ENCODE measurements at regions not wholly inside any gene's neighbourhood (a gene's known extent, or its start where the extent isn't known, plus 50 kb on each side); places are given as distances from the start of the nearest gene placed in this dataset.
"Not testable (repeated sequence)": the region's sequence is repeated elsewhere in the genome, so short reads cannot be mapped to it uniquely, and the experiment has no call there.

DNA sequence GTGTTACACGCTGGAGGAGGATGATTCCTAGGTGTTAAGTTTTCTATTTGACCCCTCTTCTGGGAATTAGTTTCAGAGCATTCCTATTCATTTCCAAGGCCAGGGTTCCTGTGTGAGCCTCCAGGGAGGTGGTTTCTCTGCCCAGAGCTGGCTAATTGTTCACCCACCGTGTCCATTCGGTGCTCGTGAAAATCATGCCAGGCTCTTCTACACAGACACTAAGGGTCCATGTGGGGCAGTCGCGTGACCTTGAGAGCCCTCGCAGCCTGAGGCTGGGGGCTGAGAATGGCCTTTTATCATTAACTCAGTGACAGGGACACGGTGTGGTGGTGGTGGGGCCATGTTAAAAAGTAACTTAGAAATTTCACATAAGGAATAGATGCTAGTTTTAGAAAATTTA, 83.7 kb downstream of the EMX2 start:
- Histone ChIP-seq H3K27me3 (ENCODE audit: insufficient read depth, low read length) (no peaks in the 10 kb centered on the region), H3K36me3 (ENCODE audit: insufficient read depth, low read length) (no peaks in the 10 kb centered on the region), H3K4me1 (ENCODE audit: insufficient read depth, low read length) (no peaks in the 10 kb centered on the region), H3K79me2 (ENCODE audit: insufficient read depth, low read length) (no peaks in the 10 kb centered on the region), H4K20me1 (ENCODE audit: insufficient read depth, low read length) (no peaks in the 10 kb centered on the region), H3K4me3 (ENCODE audit: insufficient read depth, low read length) (no peak overlapping the region), H3K4me2 (ENCODE audit: insufficient read depth, low read length) (no peak overlapping the region), H3K27ac (ENCODE audit: low read depth, low read length) (no peak overlapping the region), H2AFZ (ENCODE audit: low read length) (no peak overlapping the region), H3K9me3 (ENCODE audit: low read depth, low read length) (no peaks in the 10 kb centered on the region)
- DNase-seq (ENCODE audit: insufficient read length, low spot score, missing footprints), result no peak
- TF ChIP-seq, protein P1, sequence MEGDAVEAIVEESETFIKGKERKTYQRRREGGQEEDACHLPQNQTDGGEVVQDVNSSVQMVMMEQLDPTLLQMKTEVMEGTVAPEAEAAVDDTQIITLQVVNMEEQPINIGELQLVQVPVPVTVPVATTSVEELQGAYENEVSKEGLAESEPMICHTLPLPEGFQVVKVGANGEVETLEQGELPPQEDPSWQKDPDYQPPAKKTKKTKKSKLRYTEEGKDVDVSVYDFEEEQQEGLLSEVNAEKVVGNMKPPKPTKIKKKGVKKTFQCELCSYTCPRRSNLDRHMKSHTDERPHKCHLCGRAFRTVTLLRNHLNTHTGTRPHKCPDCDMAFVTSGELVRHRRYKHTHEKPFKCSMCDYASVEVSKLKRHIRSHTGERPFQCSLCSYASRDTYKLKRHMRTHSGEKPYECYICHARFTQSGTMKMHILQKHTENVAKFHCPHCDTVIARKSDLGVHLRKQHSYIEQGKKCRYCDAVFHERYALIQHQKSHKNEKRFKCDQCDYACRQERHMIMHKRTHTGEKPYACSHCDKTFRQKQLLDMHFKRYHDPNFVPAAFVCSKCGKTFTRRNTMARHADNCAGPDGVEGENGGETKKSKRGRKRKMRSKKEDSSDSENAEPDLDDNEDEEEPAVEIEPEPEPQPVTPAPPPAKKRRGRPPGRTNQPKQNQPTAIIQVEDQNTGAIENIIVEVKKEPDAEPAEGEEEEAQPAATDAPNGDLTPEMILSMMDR (IDR thresholded peaks at IDR 0.05; ENCODE audit: extremely low read depth, low read depth, low read length), result no peak

DNA sequence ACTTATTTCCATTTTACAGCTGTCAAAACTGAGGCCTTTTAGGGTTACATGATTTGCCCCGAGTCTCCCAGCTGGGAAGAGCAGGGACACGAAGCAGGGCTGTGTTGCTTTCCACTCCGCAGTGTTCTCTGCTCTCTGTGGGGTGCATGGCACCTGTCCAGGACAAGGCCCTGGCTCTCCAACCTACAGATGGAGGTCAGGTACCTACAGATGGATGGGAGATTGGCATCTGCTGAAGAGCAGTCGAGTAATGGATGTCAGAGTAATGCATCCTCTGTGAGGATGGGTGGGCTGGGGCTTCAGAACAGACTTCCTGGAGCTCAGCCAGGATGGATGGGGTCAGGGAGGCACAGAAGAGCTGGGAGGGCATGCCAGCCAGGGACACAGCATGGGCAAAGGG, 85.0 kb downstream of the EMX2 start:
- H3K4me2 ChIP-seq (ENCODE audit: insufficient read depth, low read length), result no peak overlapping the region
- TF ChIP-seq, protein P1 (IDR thresholded peaks at IDR 0.05; ENCODE audit: extremely low read depth, low read depth, low read length), result no peak
- no peak for DNase-seq (ENCODE audit: insufficient read length, low spot score, missing footprints)

DNA sequence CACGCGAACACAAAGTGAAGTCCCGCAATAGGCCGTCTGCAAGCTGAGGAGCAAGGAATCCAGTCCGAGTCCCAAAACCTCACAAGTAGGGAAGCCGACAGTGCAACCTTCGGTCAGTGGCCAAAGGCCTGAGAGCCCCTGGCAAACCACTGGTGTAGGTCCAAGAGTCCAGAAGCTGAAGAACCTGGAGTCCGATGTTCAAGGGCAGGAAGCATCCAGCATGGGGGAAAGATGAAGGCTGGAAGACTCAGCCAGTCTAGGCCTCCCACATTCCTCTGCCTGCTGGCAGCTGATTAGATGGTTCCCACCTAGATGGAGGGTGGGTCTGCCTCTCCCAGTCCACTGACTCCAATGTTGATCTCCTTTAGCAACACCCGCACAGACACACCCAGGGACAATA, 87.2 kb downstream of the EMX2 start:
- H3K4me2 ChIP-seq (ENCODE audit: insufficient read depth, low read length); H4K20me1 ChIP-seq (ENCODE audit: insufficient read depth, low read length); H3K9me3 ChIP-seq (ENCODE audit: low read depth, low read length); H2AFZ ChIP-seq (ENCODE audit: low read length); H3K4me3 ChIP-seq (ENCODE audit: insufficient read depth, low read length); DNase-seq (ENCODE audit: insufficient read length, low spot score, missing footprints); H3K4me1 ChIP-seq (ENCODE audit: insufficient read depth, low read length); H3K27me3 ChIP-seq (ENCODE audit: insufficient read depth, low read length); H3K79me2 ChIP-seq (ENCODE audit: insufficient read depth, low read length); H3K27ac ChIP-seq (ENCODE audit: low read depth, low read length); H3K36me3 ChIP-seq (ENCODE audit: insufficient read depth, low read length): not testable (repeated sequence)

More for the DNA sequence above, 85.0 kb downstream of the EMX2 start:
- no peaks in the 10 kb centered on the region for H3K79me2 ChIP-seq (ENCODE audit: insufficient read depth, low read length)
- no peaks in the 10 kb centered on the region for H3K4me1 ChIP-seq (ENCODE audit: insufficient read depth, low read length)
- no peaks in the 10 kb centered on the region for H3K27me3 ChIP-seq (ENCODE audit: insufficient read depth, low read length)
- no peaks in the 10 kb centered on the region for H3K9me3 ChIP-seq (ENCODE audit: low read depth, low read length)
- no peak overlapping the region for H3K27ac ChIP-seq (ENCODE audit: low read depth, low read length)
- no peak overlapping the region for H3K4me3 ChIP-seq (ENCODE audit: insufficient read depth, low read length)
- H3K36me3 ChIP-seq (ENCODE audit: insufficient read depth, low read length), result no peaks in the 10 kb centered on the region
- no peak overlapping the region for H2AFZ ChIP-seq (ENCODE audit: low read length)
- H4K20me1 ChIP-seq (ENCODE audit: insufficient read depth, low read length), result no peaks in the 10 kb centered on the region

DNA sequence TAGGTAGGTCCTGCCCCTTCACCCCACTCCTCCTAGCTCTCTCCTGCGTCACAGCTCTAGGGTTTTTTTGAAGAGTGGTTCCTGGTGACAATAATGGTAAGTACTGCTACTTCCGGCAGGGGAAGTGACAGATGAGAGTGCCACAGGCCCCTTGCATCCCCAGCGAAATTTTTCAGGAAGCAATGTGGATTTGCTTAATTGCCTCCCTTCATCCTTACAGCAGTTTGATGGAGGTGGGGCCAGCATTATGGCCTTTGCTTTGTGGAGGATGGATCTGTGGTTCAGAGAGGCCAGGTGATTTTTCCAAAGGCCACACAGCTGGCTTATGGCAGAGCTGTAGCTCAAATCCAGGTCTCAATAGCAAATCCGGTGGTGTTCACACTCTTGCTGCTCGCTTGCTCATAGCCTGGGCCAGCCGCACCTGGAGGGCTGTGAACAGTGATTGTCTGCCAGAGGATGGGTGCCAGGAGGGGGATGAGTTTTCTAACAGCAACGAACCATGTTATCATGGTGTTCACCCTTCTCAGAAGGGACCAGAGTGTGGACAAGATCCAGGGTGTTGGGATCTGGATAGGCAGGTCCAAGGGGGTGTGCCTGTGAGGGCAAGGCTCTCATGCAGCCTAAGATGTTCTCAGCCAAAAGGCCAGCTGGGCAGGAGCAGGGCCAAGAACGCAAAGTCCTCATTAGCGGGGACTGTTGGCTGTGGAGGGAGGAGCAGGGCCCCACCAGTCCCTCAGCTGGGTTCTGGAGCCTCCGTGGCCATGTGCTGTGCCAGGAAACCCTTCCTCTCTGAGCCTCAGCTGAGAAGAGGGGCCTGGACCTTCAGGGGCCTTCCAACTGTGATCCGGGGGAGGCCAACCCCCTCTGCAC, 89.0 kb downstream of the EMX2 start:
- no peak overlapping the region for H3K27ac ChIP-seq (ENCODE audit: low read depth, low read length)
- no peak overlapping the region for H3K4me3 ChIP-seq (ENCODE audit: insufficient read depth, low read length)
- no peaks in the 10 kb centered on the region for H4K20me1 ChIP-seq (ENCODE audit: insufficient read depth, low read length)
- no peaks in the 10 kb centered on the region for H3K36me3 ChIP-seq (ENCODE audit: insufficient read depth, low read length)
- H3K4me1 ChIP-seq (ENCODE audit: insufficient read depth, low read length), result no peaks in the 10 kb centered on the region
- H3K79me2 ChIP-seq (ENCODE audit: insufficient read depth, low read length), result no peaks in the 10 kb centered on the region
- no peaks in the 10 kb centered on the region for H3K9me3 ChIP-seq (ENCODE audit: low read depth, low read length)
- H3K4me2 ChIP-seq (ENCODE audit: insufficient read depth, low read length), result no peak overlapping the region
- TF ChIP-seq, protein P1 (IDR thresholded peaks at IDR 0.05; ENCODE audit: extremely low read depth, low read depth, low read length), result no peak
- H3K27me3 ChIP-seq (ENCODE audit: insufficient read depth, low read length), result no peaks in the 10 kb centered on the region
- no peak overlapping the region for H2AFZ ChIP-seq (ENCODE audit: low read length)
- no peak for DNase-seq (ENCODE audit: insufficient read length, low spot score, missing footprints)

Measured in osteoblast (primary cell).